ENCODE measurements at regions not wholly inside any gene's neighbourhood (a gene's known extent, or its start where the extent isn't known, plus 50 kb on each side); places are given as distances from the start of the nearest gene placed in this dataset.
"Not testable (repeated sequence)": the region's sequence is repeated elsewhere in the genome, so short reads cannot be mapped to it uniquely, and the experiment has no call there.

DNA sequence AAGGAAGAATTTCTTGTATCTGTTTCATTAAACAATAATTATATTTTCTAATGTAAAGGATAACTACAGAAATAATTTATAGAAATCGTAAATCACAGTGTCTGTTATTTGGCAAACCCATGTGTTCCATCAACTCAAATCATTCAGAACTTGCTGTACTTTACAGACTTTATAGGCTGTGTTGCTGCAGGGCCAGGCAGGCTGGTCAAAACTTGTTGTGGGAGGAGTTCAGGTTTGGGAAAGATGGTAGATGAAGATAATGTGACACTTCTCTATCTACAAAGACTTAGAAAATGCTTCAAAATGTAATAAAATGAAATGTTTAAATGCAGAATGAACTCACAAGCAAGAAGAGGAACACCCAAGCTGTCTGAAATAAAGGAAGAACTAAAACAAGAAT lies 183.4 kb downstream of the SEMA6D start:
- Histone ChIP-seq H3K9me3 (peaks cover 0 to 30% of the 10 kb centered on the region in 2 donors), H3K4me3 (no peak overlapping the region), H3K36me3 (no peaks in the 10 kb centered on the region), H3K27me3 (no peaks in the 10 kb centered on the region), H3K27ac (no peak overlapping the region), H3K4me1 (no peaks in the 10 kb centered on the region)
- TF ChIP-seq CTCF (IDR thresholded peaks at IDR 0.05): no peak
- DNase-seq: no peak
- intact Hi-C loops (cut with DNase I): no loop called here
- no peak for ATAC-seq

- H3K27ac ChIP-seq: no peak overlapping the region
- intact Hi-C loops (cut with DNase I): no loop called here
- no peaks in the 10 kb centered on the region for H3K27me3 ChIP-seq
- no peaks in the 10 kb centered on the region for H3K36me3 ChIP-seq
- DNase-seq: no peak
- peaks cover 0 to 30% of the 10 kb centered on the region in 2 donors for H3K9me3 ChIP-seq
- H3K4me3 ChIP-seq: no peak overlapping the region
- no peak for TF ChIP-seq CTCF (IDR thresholded peaks at IDR 0.05)
- no peaks in the 10 kb centered on the region for H3K4me1 ChIP-seq
- ATAC-seq: no peak
These were observed 186.1 kb downstream of the SEMA6D start for GRCh38 chr15:47903368-47903767.

GRCh38 chr15:47908486-47908885 lies 191.2 kb downstream of the SEMA6D start:
- intact Hi-C loops (cut with DNase I): no loop called here
- no peak for DNase-seq
- Histone ChIP-seq H3K4me1 (no peaks in the 10 kb centered on the region), H3K27ac (no peak overlapping the region), H3K27me3 (no peaks in the 10 kb centered on the region), H3K9me3 (peaks cover 0 to 16% of the 10 kb centered on the region in 2 donors), H3K4me3 (no peak overlapping the region), H3K36me3 (no peaks in the 10 kb centered on the region)
- ATAC-seq: no peak
- no peak for TF ChIP-seq CTCF (IDR thresholded peaks at IDR 0.05)

- no peak for ATAC-seq
- Histone ChIP-seq H3K27ac (no peak overlapping the region), H3K4me1 (no peaks in the 10 kb centered on the region), H3K4me3 (no peak overlapping the region), H3K36me3 (no peaks in the 10 kb centered on the region), H3K9me3 (peaks cover 0 to 9% of the 10 kb centered on the region in 2 donors), H3K27me3 (no peaks in the 10 kb centered on the region)
- intact Hi-C loops (cut with DNase I): no loop called here
- TF ChIP-seq CTCF (IDR thresholded peaks at IDR 0.05): no peak
- no peak for DNase-seq
These were observed 191.8 kb downstream of the SEMA6D start for GRCh38 chr15:47908950-47909670.

DNA sequence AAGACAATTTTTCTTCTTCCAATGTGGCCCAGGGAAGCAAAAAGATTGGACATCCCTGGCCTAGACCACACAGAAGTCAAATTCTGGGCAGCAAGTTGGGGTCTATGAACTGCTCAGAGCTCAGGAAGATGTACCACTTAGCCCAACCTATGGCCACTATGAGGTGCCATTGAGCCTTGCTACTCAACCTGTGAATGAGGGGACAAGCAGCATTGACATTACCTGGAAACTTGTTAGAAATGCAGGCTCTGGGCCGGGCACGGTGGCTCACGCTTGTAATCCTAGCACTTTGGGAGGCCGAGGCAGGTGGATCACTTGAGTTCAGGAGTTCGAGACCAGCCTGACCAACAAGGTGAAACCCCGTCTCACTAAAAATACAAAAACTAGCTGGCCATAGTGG lies 195.6 kb downstream of the SEMA6D start:
- H3K27ac ChIP-seq; DNase-seq; H3K36me3 ChIP-seq; H3K4me1 ChIP-seq; ATAC-seq; intact Hi-C loops (cut with DNase I); H3K4me3 ChIP-seq; H3K27me3 ChIP-seq; H3K9me3 ChIP-seq: not testable (repeated sequence)

GRCh38 chr15:47917881-47918280 lies 200.6 kb downstream of the SEMA6D start:
- TF ChIP-seq CTCF (IDR thresholded peaks at IDR 0.05): no peak
- Histone ChIP-seq H3K4me1 (no peaks in the 10 kb centered on the region), H3K27ac (no peak overlapping the region), H3K9me3 (no peaks in the 10 kb centered on the region), H3K27me3 (no peaks in the 10 kb centered on the region), H3K36me3 (no peaks in the 10 kb centered on the region), H3K4me3 (no peak overlapping the region)
- DNase-seq (no peak), ATAC-seq (no peak)
- intact Hi-C loops (cut with DNase I): no loop called here
